Chondrocyte (in vitro differentiated cells): ENCODE measurements at regions not wholly inside any gene's neighbourhood (a gene's known extent, or its start where the extent isn't known, plus 50 kb on each side); places are given as distances from the start of the nearest gene placed in this dataset.

Experiments used
- DNase-seq: peaks from one replicate; pipeline ENCODE4 v3.0.0; 2021; ENCODE audit warnings: mixed read lengths, low spot score
- H3K27ac Mint-ChIP-seq: one replicate; pipeline ENCODE4 v1.8.0; 2021; ENCODE audit warnings: mild to moderate bottlenecking, moderate library complexity, mixed read lengths; ENCODE audit not compliant: unreplicated experiment
- H3K27me3 Mint-ChIP-seq: 2 replicates; pipeline ENCODE4 v1.8.0; 2021; ENCODE audit warnings: low read depth, mixed read lengths
- H3K36me3 Mint-ChIP-seq: 2 replicates; pipeline ENCODE4 v1.8.0; 2021; ENCODE audit warnings: low read depth, mixed read lengths
- H3K4me1 Mint-ChIP-seq: 2 replicates; pipeline ENCODE4 v1.8.0; 2021; ENCODE audit warnings: low read depth, mild to moderate bottlenecking, mixed read lengths
- H3K4me3 Mint-ChIP-seq: one replicate; pipeline ENCODE4 v1.8.0; 2021; ENCODE audit warnings: mild to moderate bottlenecking, moderate library complexity, mixed read lengths; ENCODE audit not compliant: unreplicated experiment
- H3K9me3 Mint-ChIP-seq: 2 replicates; pipeline ENCODE4 v1.8.0; 2021; ENCODE audit warnings: low read depth, mixed read lengths
- CTCF ChIP-seq: fragments of 200-600 bp; sonication (generic); IDR thresholded peaks from 2 replicates; pipeline ENCODE4 v1.5.0; 2021; ENCODE audit warnings: antibody characterized with exemption, mild to moderate bottlenecking, moderate library complexity

DNA sequence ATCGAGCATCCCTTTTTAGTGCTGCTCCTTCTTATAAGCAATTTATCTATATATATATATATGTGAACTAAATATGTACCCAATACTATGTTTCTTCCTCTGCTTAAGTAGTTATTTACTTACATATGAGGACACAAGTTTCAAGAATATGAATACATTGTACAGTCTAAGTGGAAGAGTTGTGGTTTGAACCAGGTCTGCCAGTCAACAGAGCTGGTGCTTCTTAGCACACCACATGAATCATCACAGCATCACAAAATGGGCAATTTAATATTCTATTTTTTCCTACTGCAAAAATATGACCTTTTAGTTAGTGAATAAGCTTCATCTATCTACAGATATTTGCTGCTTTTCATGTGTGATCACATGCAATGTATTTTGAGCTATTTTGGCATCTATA lies 64.4 kb upstream of the SPAG16 start:
- no peak for DNase-seq
- peaks cover 4% of the 10 kb centered on the region for H3K9me3 Mint-ChIP-seq
- no peaks in the 10 kb centered on the region for H3K36me3 Mint-ChIP-seq
- H3K27me3 Mint-ChIP-seq: no peaks in the 10 kb centered on the region
- no peak overlapping the region for H3K4me3 Mint-ChIP-seq
- no peak for TF ChIP-seq CTCF
- no peak overlapping the region for H3K27ac Mint-ChIP-seq
- H3K4me1 Mint-ChIP-seq: peaks cover 53% of the 10 kb centered on the region

- no peak overlapping the region for H3K4me3 Mint-ChIP-seq
- no peak overlapping the region for H3K27ac Mint-ChIP-seq
- TF ChIP-seq CTCF: no peak
- no peaks in the 10 kb centered on the region for H3K36me3 Mint-ChIP-seq
- H3K9me3 Mint-ChIP-seq: peaks cover 4% of the 10 kb centered on the region
- DNase-seq: no peak
- no peaks in the 10 kb centered on the region for H3K27me3 Mint-ChIP-seq
- peaks cover 42% of the 10 kb centered on the region for H3K4me1 Mint-ChIP-seq
Observed at GRCh38 chr2:213220967-213221603, 63.2 kb upstream of the SPAG16 start.

DNA sequence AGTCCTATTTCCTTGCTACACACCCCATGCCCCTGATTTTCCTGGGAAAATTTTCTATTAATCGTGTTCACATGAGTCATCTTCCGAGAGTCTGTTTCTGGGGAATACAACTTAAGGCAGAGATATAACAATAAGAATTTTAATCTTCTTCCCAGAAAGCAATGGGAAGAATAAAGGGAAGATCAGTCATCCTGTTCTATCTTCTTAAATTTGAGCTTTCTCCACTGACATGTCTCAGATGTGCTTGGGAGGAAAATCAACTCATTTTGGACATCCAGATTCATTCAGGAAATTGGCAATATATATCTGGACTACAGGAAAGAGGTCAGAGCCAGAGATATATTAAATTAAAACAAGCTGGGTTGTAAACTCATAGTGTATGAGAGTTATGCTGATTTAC lies 62.3 kb upstream of the SPAG16 start:
- H3K27ac Mint-ChIP-seq: peak overlapping the region; percentile 14
- peaks cover 34% of the 10 kb centered on the region for H3K4me1 Mint-ChIP-seq
- DNase-seq: no peak

DNA sequence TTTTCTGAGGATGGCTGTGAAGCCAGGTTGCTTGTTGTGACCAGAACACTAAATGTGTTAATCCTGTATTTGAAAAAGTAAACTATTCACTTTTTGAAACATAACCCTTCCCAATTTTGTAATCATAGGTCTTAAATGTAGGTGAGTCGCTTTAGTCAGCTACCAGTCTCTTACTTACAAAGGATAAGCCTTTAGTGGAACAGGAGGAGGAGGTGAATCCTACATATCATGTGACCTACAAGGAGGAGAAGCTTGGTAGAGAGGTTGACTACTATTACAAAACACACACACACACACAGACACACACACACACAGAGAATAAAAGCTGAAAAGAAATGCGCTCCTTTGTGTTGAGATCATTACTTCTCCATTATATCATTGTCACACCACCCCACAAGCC lies 59.9 kb upstream of the SPAG16 start:
- Mint-ChIP-seq H3K27ac (no peak overlapping the region), H3K36me3 (no peaks in the 10 kb centered on the region), H3K4me3 (no peak overlapping the region), H3K4me1 (peaks cover 18% of the 10 kb centered on the region), H3K27me3 (no peaks in the 10 kb centered on the region), H3K9me3 (no peaks in the 10 kb centered on the region)
- DNase-seq: no peak
- no peak for TF ChIP-seq CTCF

More for the DNA sequence above, 62.3 kb upstream of the SPAG16 start:
- H3K27me3 Mint-ChIP-seq: no peaks in the 10 kb centered on the region
- H3K4me3 Mint-ChIP-seq: no peak overlapping the region
- peaks cover 4% of the 10 kb centered on the region for H3K9me3 Mint-ChIP-seq
- H3K36me3 Mint-ChIP-seq: no peaks in the 10 kb centered on the region
- TF ChIP-seq CTCF: no peak

DNA sequence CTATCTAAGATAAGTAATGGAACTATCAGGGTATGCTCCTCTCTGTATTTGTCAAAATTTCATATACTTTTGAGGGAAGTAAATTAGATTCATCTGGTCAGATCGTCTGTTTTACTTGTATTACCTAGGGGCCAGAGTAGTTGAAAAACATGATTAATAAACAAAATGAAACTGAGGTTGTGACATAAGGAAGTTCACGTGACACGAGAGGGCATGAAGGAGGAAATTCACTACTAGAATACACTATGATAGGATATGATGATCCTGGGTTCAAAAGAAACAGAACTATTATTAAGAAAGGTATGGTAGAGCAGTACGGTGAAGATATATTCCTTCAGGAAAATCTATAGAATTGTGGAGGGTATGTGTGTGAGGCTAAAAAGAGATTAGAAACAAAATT lies 58.4 kb upstream of the SPAG16 start:
- DNase-seq: no peak
- H3K36me3 Mint-ChIP-seq: no peaks in the 10 kb centered on the region
- H3K4me1 Mint-ChIP-seq: peaks cover 27% of the 10 kb centered on the region
- no peak overlapping the region for H3K27ac Mint-ChIP-seq
- H3K4me3 Mint-ChIP-seq: no peak overlapping the region
- H3K9me3 Mint-ChIP-seq: no peaks in the 10 kb centered on the region
- TF ChIP-seq CTCF: no peak
- H3K27me3 Mint-ChIP-seq: no peaks in the 10 kb centered on the region
